ENCODE measurements at regions not wholly inside any gene's neighbourhood (a gene's known extent, or its start where the extent isn't known, plus 50 kb on each side); places are given as distances from the start of the nearest gene placed in this dataset.
"Not testable (repeated sequence)": the region's sequence is repeated elsewhere in the genome, so short reads cannot be mapped to it uniquely, and the experiment has no call there.

GRCh38 chr2:75871762-75872614 is 161.3 kb upstream of the GCFC2 start:
- not testable (repeated sequence) for TF ChIP-seq POLR2A, CTCF (IDR thresholded peaks at IDR 0.05)

All from right lobe of liver (tissue), 4 donors.